ENCODE measurements at regions not wholly inside any gene's neighbourhood (a gene's known extent, or its start where the extent isn't known, plus 50 kb on each side); places are given as distances from the start of the nearest gene placed in this dataset.
"Not testable (repeated sequence)": the region's sequence is repeated elsewhere in the genome, so short reads cannot be mapped to it uniquely, and the experiment has no call there.

DNA sequence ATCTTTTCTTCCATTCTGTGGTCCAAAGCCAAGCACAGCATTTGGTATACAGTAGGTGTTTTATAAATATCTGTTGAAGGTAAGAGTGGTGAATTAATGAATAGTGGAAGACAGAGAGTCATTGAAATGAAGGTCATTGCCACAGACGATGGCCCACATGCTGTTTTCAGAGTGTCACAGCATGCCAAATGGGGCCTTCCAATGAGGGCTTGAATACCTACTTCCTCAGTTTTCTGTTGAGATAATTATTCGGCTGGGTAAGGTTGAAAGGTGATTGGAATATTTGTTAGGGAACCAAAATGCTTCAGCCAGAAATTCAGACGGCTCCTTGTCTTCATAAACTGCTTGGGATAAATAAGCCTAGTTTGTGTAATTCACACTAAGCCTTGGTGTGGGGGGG, 205.3 kb upstream of the TBL1XR1 start:
- TF ChIP-seq, protein P1, sequence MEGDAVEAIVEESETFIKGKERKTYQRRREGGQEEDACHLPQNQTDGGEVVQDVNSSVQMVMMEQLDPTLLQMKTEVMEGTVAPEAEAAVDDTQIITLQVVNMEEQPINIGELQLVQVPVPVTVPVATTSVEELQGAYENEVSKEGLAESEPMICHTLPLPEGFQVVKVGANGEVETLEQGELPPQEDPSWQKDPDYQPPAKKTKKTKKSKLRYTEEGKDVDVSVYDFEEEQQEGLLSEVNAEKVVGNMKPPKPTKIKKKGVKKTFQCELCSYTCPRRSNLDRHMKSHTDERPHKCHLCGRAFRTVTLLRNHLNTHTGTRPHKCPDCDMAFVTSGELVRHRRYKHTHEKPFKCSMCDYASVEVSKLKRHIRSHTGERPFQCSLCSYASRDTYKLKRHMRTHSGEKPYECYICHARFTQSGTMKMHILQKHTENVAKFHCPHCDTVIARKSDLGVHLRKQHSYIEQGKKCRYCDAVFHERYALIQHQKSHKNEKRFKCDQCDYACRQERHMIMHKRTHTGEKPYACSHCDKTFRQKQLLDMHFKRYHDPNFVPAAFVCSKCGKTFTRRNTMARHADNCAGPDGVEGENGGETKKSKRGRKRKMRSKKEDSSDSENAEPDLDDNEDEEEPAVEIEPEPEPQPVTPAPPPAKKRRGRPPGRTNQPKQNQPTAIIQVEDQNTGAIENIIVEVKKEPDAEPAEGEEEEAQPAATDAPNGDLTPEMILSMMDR (IDR thresholded peaks at IDR 0.05; ENCODE audit: low read length, missing control alignments), result no peak
- DNase-seq (ENCODE audit: low read depth), result no peak
- no peak overlapping the region for H3K4me3 ChIP-seq (replicated peaks; ENCODE audit: low read depth, low read length)

DNA sequence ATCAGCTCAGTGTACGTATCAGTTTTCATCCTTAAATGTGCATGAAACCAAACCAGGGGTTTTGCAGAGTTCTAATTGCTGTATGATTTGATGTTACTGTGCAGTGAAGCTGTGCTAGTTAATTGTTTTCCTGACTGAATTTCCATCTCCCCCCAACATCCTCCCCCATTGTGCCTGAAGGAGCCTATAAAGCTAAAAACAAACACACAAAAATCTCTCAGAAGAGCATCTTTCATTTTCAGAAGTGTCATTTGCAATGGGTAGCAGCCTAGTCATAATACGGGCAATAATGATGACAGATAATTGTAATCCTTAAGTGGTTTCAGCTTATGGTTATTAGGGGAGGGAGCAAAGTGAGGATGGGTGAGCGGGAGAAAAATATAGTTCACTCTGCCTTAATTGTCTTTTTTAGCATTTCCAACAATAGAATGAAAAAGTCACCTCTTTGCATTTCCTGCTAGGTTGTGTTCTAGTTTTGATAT, 207.9 kb upstream of the TBL1XR1 start:
- TF ChIP-seq, protein P1 (IDR thresholded peaks at IDR 0.05; ENCODE audit: low read length, missing control alignments), result no peak
- H3K4me3 ChIP-seq (replicated peaks; ENCODE audit: low read depth, low read length), result no peak overlapping the region

DNA sequence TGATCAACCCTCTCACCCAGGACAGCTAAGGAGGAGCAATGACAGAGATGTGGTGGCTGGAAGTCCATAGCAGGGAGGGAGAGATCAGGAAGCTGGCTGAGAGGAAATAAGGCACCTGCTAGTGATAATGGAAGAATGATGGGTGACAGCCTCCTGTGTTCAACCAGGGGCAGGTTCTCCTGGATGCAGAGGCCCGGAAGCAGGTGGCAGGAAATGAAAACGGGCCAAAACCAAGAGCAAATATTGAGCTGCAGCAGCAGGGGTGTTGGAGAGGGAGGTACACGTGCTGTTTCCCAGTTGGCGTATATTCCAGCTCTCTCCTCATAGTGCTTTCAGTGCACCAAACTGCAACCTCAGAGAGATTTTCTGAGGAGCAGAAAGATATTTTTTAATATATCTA, 213.4 kb upstream of the TBL1XR1 start:
- no peak overlapping the region for H3K4me3 ChIP-seq (replicated peaks; ENCODE audit: low read depth, low read length)
- TF ChIP-seq, protein P1 (IDR thresholded peaks at IDR 0.05; ENCODE audit: low read length, missing control alignments), result no peak
- DNase-seq (ENCODE audit: low read depth), result no peak

More for the DNA sequence above, 207.9 kb upstream of the TBL1XR1 start:
- no peak for DNase-seq (ENCODE audit: low read depth)

- no peak for DNase-seq (ENCODE audit: low read depth)
- TF ChIP-seq, protein P1 (IDR thresholded peaks at IDR 0.05; ENCODE audit: low read length, missing control alignments), result no peak
- H3K4me3 ChIP-seq (replicated peaks; ENCODE audit: low read depth, low read length), result no peak overlapping the region
Observed at GRCh38 chr3:177411201-177411600, 213.9 kb upstream of the TBL1XR1 start.

- DNase-seq (ENCODE audit: low read depth), result not testable (repeated sequence)
Observed at GRCh38 chr3:177412677-177413170, 215.4 kb upstream of the TBL1XR1 start.

GRCh38 chr3:177414093-177414492, 216.8 kb upstream of the TBL1XR1 start:
- H3K4me3 ChIP-seq (replicated peaks; ENCODE audit: low read depth, low read length), result no peak overlapping the region
- no peak for DNase-seq (ENCODE audit: low read depth)
- TF ChIP-seq, protein P1 (IDR thresholded peaks at IDR 0.05; ENCODE audit: low read length, missing control alignments), result no peak

More at GRCh38 chr3:177412677-177413170, 215.4 kb upstream of the TBL1XR1 start:
- H3K4me3 ChIP-seq (replicated peaks; ENCODE audit: low read depth, low read length), result not testable (repeated sequence)

DNA sequence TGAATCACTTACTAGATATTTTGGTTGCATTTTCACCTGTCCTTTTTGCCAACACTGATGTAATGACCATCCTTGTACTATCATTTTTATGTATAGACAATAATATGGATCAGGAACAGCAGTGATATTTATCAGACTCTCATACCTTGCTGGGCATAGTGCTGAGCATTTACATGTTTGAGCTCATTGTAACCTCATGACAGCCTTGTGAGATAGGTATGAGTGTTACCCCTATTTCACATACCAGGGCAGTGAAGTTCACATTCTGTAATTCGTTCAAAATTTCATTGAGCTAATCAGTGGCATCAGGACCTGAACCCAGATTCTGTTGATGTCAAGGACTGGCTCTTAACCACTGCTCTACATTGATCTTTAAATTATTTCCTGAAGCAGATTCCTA, 221.5 kb upstream of the TBL1XR1 start:
- H3K4me3 ChIP-seq (replicated peaks; ENCODE audit: low read depth, low read length), result no peak overlapping the region
- TF ChIP-seq, protein P1 (IDR thresholded peaks at IDR 0.05; ENCODE audit: low read length, missing control alignments), result no peak
- no peak for DNase-seq (ENCODE audit: low read depth)

Measured in fibroblast of pulmonary artery (primary cell).